GM18508 (cell line): ENCODE measurements at regions not wholly inside any gene's neighbourhood (a gene's known extent, or its start where the extent isn't known, plus 50 kb on each side); places are given as distances from the start of the nearest gene placed in this dataset.

Source experiments
- ATAC-seq: cut with Tn5 transposase; IDR thresholded peaks from one replicate; pipeline ENCODE4 v1.9.1; 2021; ENCODE audit warnings: moderate number of reproducible peaks; ENCODE audit not compliant: insufficient read depth, unreplicated experiment

DNA sequence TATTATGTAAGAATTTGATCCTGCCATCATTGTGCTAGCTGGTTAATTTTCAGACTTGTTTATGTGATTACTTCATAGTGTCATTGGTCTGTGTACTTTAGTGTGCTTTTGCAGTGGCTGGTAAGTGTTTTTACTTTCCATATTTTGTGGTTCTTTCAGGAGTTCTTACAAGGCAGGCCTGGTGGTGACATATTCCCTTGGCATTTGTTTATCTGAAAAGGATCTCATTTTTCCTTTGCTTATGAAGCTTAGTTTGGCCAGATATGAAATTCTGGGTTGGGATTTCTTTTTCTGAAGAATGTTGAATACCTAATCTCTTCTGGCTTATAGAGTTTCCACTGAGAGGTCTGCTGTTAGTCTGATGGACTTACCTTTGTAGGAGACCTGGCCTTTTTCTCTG, 72.8 kb upstream of the MC4R start:
- no peak for ATAC-seq

DNA sequence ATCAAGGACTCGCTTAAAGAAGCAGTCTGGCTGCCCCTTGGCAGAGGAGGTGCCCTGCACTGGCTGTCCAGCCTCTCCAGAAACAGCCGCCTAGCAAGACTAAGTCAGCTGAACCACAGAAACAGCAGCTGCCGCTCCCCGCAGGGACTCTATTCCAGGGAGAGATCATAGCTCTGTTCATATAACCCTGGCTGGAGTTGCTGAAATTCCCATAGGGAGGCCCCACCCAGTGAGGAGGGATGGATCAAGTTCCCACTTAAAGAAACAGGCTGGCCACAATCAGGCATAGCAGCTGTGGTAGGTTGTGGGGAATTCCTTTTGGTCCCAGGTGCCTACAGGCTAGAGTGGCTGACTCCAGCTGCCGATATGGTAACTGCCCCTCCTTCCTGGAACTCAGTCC, 74.2 kb upstream of the MC4R start:
- ATAC-seq, result no peak

DNA sequence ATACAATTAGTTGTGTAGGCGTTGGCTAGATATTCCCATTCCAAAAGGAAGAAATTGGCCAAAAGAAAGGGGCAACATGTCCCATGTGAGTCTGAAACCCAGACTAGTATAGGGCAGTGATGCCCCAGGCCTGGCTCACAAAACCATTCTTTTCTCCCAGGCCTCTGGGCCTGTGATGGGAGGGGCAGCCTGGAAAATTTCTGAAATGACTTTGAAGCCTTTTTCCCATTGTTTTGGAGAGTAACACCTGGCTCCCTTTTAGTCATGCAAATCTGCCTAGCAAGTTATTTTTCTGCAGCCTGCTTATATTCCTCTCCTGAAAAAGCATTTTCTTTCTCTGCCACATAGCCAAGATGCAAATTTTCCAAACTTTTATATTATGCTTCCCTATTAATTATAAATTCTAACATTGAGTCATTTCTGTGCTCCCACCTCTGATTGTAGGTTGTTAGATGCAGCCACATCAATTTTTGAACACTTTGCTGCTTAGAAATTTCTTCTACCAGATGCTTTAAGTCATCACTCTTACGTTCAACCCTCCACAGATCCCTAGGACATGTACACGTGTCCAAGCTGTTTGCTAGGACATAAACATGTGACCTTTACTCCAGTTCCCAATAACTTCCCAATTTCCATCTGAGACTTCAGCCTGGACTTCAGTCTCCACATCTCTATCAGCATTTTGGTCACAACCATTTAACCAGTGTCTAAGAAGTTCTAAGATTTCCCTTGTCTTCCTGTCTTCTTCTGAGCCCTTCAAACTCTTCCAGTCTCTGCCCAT, 76.1 kb upstream of the MC4R start:
- ATAC-seq, result no peak

DNA sequence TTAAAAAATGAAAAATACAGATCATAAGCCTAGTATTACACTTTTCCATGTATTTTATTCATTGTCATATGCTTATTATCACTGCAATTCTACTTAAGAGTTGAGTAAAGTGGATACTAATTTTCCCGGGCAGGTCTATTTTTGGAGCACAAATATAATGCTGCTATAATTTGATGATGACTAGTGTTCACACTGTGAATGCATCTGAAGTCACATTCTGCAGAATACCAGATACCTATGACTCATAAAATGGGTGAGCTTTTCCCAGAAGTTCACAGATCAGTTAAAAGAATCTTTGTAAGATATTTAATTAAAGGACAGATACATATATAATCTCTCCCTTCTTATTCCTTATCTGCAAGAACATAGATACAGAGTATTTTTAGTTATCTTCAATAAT, 79.8 kb upstream of the MC4R start:
- ATAC-seq, result no peak

DNA sequence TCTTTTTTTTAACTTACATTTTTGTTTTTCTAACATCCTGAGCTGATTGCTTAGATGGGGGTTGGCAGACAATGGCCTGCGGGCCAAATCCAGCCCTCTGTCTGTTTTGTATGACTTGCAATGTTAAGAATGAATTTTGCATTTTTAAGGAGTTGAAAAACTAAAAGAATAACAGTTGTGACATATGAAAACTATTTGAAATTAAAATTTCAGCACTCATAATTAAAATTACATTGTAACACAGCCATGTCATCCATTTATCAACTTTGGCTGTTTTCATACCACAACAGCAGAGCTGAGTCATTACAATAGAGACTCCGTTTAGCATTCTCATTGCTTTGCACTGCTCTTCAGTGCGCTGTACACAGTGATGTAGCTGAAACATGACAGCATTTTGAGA, 94.1 kb upstream of the MC4R start:
- no peak for ATAC-seq

DNA sequence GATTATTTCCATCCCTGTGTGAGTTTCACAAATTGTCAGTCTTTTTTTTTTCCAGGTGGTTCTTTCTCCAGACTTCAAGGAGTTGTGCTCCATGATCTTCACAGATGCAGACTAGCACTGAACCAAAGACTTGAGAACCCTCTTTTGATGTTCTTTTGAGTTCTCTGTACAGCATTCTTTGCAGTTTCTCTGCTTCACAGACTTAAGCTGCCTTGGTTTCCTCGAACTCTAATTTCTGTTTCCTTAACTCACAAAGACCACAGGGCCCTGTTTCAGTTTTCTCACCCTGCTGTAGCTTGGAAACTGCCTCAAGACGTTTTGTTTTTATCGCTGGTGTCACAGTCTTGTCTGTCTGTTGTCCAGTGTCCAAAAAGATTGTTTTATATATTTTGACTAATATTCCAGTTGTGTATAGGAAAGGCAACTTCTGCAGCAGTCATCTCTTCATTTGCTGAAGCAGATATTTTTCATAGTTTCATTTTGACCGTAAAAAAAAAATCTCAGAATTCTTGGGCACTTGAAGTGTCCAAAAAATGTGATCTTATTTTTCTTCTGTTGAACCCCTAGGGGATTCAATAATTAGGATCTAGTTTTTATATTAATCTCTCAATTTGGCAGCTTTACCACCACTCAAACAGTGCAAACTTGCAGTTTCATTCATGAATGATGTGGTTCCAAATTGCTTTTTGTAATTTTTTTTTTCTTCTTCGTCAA, 97.0 kb upstream of the MC4R start:
- ATAC-seq, result no peak

DNA sequence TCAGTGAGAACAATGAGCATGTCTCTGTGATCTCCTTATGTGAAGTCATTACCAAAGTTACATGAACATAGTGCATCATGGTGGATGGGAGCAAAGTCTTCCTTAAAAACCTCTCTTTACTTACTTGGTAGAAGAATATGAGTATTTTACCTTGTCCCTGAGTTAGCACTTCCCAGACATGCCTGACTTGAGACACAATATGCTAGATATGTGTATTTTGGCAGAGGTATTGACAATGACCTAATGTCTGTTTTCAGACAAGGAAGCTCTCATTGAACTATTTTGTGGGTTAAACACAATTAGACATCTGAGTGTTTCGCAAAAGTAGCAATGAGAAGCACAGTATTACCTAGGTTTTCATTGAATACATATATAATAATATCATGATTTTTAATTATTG, 99.1 kb upstream of the MC4R start:
- no peak for ATAC-seq

DNA sequence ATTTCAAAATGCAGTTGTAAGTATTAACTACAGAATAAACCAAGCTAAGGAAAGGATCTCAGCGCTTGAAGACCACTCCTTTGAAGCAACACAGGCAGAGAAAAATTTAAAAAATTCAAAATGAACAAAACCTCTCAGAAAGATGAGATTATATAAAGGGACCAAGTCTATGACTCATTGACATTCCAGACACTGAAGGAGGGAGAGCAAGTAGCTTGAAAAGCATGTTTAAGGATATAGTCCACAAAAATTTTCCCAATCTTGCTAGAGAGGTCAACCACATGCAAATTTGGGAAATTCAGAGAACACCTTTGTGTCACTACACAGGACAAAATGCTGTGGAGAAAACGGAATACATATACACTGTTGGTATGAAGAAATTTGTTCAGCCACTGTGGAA, 112.6 kb upstream of the MC4R start:
- ATAC-seq, result no peak

DNA sequence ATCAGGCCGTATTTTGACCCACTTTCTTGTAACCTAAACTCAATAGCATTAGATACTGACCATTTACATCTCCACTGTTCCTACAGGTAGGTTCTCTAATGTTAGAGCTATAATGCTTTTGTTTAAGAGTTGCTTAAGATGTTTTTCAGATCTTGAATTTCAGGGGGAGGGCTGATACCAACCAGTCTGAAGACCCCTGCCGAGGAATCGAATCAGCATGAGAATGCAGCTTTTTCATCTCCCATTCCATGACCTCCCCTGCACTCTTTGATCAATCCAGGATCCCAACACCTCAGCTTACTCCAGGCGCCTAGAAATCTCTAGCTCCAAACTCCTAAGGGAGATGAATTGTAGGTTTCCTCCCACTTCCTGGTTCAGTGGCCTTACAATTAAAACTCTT, 120.5 kb upstream of the MC4R start:
- no peak for ATAC-seq

DNA sequence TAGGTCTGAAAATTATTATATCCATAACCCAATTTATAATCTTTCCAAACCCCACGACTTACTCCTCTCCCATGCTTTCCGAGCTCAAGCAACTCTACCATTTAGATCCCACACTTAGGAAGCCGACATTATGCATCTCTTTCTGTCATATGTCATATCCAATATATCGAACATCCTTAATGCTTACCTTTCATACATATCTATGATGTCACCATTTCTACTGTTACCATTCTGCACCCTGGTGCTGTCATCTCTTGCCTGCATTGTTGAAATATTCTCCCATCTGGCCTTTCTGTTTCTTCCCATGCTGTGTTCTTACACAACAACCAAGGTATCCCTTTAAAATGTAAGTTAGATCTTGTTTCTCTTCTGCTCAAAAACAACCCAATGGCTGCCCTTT, 127.1 kb upstream of the MC4R start:
- ATAC-seq, result no peak

DNA sequence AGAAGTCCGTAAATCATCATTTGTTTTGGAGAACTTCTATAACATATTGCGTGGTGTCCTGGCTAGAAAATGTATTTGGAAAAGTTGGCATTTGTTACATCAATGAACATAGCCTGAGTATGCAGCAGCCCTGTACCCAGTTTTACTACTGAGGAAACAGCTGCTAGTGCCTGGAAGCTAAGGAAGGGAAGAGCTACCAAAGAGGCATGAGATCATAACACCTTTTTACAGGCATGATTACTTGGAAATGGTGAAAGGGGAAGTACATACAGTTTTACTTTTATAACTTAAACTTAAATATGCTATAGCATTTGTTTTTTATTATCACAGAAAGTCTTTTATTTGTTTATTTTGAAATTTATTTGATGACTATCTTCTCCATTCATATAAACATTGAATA, 128.4 kb upstream of the MC4R start:
- ATAC-seq, result no peak

DNA sequence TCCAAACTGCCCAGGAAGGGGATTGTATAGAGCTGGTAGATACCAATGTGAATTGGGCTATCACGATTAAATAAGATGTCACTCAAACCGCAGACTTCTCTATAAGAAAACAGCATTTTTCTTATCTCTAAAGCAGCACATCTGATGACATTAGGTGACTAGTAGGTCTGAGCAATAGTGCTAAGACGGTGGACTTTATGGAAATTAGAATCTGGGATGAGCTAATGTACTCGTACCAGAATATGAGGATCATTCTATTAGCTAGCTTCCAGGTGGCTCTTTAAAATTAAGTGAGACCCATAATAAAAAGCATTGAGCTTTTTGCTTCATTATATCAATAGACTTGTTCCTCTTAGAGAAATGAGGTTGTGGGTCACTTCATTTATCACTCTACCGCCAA, 130.0 kb upstream of the MC4R start:
- no peak for ATAC-seq

DNA sequence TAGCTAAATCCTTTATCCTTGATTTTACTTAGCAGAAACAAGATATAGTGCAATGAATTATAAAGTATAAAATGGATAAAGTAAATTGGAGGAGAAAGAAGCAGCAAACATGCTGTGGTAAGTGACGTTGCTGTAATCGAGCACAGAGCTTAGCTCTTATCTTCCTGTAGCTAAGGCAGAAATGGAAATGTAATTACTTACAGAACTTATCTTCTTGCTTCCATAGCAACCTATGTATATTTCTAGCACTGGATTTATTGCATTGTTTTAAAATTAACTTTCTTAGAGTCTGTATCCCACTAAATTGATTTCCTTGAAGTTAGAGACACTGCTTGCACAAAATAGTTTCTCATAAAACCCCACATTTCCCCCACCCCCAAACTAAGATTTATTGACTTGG, 130.6 kb upstream of the MC4R start:
- no peak for ATAC-seq

DNA sequence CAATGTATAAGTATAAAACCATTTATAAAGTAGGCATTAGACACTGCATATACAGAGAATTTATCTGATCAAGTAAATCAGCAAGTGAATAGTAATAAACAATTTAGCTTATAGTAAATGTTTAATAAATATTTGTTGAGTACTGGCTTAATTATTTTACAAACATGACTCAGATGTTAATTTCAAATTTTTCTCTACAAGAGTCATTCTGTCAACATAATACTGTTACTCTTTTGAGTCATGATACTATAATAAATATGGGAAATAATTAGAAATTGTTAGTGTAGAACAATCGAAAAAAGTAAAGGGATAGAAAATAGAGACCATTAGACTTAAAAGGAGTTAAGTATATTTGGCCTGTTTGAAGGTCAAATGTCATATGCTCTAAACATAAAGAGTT, 133.6 kb upstream of the MC4R start:
- ATAC-seq, result no peak

DNA sequence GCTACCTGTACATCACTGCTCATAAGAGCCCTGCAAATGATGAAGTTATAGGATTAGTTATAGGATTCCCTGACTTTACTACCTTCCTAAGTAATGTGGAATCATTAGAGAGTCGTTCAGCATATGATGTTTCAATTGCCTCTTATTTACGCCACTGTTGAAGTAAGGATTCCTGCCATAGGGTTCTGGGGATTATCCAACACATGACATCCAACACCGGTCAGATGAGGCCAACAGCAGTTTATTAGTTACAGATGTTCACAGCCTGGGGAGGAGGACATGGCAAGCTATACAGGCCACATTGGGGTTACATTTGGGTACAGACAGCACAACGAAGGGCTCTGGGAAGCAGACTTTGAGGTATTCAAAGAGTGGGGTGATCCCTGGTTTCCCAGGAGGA, 134.1 kb upstream of the MC4R start:
- ATAC-seq, result no peak

DNA sequence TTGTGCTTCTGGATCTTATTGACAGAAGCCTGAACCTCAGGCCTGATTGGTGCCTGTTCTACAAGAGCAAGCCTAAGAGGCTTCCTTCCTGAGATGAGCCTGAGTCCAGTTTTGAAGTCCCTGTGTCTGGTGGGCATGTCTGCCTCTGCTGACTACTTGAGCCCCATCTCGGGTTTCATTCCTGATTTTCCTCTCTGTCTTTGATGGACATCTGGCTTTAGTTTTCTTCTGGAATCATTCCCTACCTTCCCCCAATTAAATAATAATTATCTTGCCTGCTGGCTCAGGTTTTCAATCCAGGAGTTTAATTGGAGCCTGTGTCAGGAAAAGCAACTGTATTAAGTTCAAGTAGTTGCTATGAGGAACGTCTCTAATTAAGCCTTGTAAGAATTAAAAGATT, 135.5 kb upstream of the MC4R start:
- ATAC-seq, result no peak

DNA sequence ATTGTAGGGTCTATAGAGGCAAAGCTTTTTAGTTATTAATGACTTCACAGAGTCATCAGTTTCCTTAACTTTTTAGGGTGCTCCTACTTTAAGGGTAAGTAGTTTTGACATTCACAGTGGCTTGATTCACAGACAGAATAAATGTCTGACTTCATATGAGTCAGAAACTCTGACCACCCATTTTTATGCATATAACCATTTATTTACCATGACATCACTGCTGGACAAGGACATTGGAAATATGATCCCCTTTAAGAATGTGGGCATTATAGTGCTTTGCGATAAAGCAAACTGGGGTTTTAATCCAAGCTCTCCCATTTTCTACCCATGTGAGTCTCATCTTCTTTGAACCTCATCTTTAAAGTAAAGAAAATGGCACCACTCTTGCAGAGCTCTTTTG, 162.0 kb upstream of the MC4R start:
- no peak for ATAC-seq

DNA sequence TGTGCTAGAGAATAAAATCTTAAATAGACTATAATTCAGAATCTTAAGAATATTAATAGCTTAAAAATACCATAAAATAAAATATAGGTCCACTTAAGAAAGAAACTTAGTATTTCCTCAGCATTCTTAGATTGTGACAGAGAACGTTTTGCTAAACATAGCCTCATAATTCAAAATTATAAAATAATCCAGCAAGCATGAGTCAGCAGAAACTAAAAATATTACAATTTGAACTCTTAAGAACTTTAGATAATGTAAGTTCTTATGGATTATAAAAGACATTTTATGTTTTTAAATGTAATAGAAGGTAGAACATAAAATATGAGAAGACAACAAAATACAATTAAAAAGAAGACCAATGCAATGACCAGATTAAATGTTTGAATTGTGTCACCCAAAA, 164.5 kb upstream of the MC4R start:
- ATAC-seq, result no peak

DNA sequence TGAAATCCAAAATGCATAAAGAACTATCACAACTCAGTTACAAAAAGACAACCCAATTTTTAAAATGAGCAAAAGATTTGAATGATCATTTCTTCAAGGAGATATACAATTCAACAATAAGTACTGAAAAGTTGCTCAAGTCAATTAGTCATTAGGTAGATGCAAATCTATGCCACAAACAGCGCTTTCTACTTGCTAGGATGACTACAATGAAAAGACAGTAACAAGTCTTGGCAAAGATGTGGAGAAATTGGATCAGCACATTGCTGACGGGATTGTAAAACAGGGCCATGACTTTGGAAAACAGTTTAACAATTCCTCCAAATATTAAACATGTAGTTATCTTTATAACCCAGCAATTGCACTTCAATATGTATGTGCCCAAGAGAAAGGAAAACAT, 166.3 kb upstream of the MC4R start:
- ATAC-seq, result no peak

DNA sequence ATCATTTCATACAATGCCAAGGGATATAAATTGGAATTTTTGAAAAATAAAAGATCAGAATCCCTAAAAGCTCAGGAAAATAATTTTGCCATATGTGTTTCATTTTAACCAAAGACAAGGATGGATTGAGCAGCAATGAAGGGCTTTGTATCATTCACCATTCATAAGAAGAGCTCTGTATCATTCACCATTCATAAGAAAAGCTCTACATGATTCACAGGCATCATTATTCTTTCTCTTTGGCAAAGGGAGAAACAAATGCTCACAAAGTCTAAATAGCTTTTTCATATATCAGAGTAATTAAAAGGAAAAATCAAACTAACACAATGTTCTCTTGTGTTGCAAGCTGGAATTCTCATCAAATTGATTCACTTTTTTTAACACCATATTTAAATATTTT, 169.1 kb upstream of the MC4R start:
- no peak for ATAC-seq

DNA sequence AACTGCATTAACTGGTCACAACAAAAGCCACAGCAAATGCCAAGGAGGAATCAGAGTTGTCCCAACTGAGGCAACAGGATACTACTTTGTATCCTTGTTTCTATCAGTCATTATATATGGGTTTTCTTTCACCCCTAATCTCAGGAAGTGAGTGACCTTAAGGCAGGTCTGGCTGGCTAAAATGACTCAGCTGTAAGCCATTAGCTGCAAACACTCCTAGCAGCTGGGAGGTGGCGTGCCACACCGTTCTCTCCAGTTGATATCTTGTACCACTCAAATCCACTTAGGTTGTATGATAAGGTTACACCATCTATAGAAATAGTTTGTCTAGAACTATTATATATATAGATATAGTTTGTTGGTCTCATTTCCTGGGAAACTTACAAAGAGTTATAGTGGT, 171.1 kb upstream of the MC4R start:
- ATAC-seq, result no peak

DNA sequence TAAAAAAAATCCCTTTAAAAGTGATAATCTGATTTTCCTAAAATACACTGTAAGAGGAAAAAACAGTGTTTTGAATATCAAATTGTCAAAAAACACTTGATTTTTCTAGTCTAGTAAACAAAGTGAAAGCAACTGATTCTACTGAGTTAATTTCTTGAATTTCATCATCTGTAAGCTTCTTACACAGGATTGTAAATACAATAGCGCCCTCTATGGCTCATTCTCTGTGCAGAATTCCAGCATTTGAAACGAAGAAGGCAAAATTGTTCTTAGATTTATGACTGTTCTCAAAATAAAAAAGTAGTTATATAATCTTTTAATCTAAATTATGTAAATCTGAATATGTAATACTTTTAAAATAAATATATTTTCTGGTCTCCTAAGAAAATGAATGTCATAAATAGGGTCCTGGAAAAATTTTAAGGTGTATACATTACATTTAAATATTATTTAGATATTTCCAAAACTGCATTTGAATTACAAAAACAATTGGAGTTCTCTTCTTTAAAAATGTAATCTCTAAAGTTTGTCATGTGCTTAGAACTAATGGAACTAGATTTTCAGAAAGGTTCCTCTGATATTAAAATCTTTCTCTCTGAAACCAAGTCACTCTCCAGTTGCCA, 176.9 kb upstream of the MC4R start:
- ATAC-seq, result no peak
